Osteoblast (primary cell): ENCODE measurements at regions not wholly inside any gene's neighbourhood (a gene's known extent, or its start where the extent isn't known, plus 50 kb on each side); places are given as distances from the start of the nearest gene placed in this dataset. TPM values are rescaled to one million over a fixed set of nuclear protein-coding genes. Genes with fewer than 3 reads are reported as not detected.

Experiments used
- DNase-seq: peaks from one replicate; pipeline ENCODE4 v3.0.0; 2011; ENCODE audit warnings: low spot score, mixed read lengths; ENCODE audit not compliant: insufficient read length; ENCODE audit errors: missing footprints
- H2AFZ ChIP-seq: 2 replicates; pipeline ENCODE4 v1.6.0; 2011; ENCODE audit warnings: mild to moderate bottlenecking, low read length
- H3K27ac ChIP-seq: 2 replicates; pipeline ENCODE4 v1.5.1; 2011; ENCODE audit warnings: mild to moderate bottlenecking, low read depth, low read length, moderate library complexity
- H3K27me3 ChIP-seq: 2 replicates; pipeline ENCODE4 v1.6.0; 2012; ENCODE audit warnings: mild to moderate bottlenecking, control low read depth, inconsistent platforms, low read length, moderate library complexity; ENCODE audit not compliant: insufficient read depth
- H3K36me3 ChIP-seq: 2 replicates; pipeline ENCODE4 v1.5.1; 2011; ENCODE audit warnings: mild to moderate bottlenecking, low read length, control low read depth, moderate library complexity; ENCODE audit not compliant: insufficient read depth
- H3K4me1 ChIP-seq: 2 replicates; pipeline ENCODE4 v1.5.1; 2011; ENCODE audit warnings: mild to moderate bottlenecking, low read length, control low read depth, moderate library complexity; ENCODE audit not compliant: insufficient read depth
- H3K4me2 ChIP-seq: 2 replicates; pipeline ENCODE4 v1.6.0; 2011; ENCODE audit warnings: mild to moderate bottlenecking, low read length; ENCODE audit not compliant: insufficient read depth
- H3K4me3 ChIP-seq: fragments of 200-600 bp; sonication (generic); 3 replicates; pipeline ENCODE4 v1.5.1; 2012; ENCODE audit warnings: mild to moderate bottlenecking, low read length, inconsistent platforms; ENCODE audit not compliant: insufficient read depth
- H3K79me2 ChIP-seq: 2 replicates; pipeline ENCODE4 v1.6.0; 2012; ENCODE audit warnings: mild to moderate bottlenecking, low read length, control low read depth, inconsistent platforms; ENCODE audit not compliant: insufficient read depth
- H3K9me3 ChIP-seq: 2 replicates; pipeline ENCODE4 v1.5.1; 2011; ENCODE audit warnings: low read depth, low read length, control low read depth
- H4K20me1 ChIP-seq: 2 replicates; pipeline ENCODE4 v1.6.0; 2012; ENCODE audit warnings: mild to moderate bottlenecking, low read length, control low read depth; ENCODE audit not compliant: insufficient read depth
- small RNA-seq: library from RNA; depleted of rRNA; stranded (forward); fragments of <200 nt; gene quantifications from one replicate; pipeline ENCODE3, GENCODE V24; 2012
- TF ChIP-seq, protein P1 (sequence below): IDR thresholded peaks from 2 replicates; pipeline ENCODE4 v1.5.1; 2011; ENCODE audit warnings: mild to moderate bottlenecking, low read depth, low read length, moderate library complexity; ENCODE audit errors: extremely low read depth

DNA sequence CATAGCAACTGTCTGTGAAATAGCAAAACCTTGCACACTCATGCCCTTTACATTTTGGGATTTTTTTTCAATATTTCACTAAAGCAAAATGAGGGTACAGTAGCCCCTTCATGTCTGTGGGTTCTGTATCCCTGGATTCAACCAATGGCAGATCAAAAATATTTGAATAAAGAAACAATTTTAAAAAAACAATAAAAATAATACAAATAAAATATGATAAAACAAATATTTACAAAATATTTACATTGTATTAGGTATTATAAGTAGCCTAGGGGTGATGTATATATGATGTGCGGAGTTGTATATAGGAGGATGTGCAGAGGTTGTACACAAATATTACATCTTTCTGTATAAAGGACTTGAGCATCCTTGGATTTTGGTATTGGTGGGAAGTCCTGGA lies 67.3 kb upstream of the CDH10 start:
- no peaks in the 10 kb centered on the region for H3K27me3 ChIP-seq
- TF ChIP-seq, protein P1, sequence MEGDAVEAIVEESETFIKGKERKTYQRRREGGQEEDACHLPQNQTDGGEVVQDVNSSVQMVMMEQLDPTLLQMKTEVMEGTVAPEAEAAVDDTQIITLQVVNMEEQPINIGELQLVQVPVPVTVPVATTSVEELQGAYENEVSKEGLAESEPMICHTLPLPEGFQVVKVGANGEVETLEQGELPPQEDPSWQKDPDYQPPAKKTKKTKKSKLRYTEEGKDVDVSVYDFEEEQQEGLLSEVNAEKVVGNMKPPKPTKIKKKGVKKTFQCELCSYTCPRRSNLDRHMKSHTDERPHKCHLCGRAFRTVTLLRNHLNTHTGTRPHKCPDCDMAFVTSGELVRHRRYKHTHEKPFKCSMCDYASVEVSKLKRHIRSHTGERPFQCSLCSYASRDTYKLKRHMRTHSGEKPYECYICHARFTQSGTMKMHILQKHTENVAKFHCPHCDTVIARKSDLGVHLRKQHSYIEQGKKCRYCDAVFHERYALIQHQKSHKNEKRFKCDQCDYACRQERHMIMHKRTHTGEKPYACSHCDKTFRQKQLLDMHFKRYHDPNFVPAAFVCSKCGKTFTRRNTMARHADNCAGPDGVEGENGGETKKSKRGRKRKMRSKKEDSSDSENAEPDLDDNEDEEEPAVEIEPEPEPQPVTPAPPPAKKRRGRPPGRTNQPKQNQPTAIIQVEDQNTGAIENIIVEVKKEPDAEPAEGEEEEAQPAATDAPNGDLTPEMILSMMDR: no peak

DNA sequence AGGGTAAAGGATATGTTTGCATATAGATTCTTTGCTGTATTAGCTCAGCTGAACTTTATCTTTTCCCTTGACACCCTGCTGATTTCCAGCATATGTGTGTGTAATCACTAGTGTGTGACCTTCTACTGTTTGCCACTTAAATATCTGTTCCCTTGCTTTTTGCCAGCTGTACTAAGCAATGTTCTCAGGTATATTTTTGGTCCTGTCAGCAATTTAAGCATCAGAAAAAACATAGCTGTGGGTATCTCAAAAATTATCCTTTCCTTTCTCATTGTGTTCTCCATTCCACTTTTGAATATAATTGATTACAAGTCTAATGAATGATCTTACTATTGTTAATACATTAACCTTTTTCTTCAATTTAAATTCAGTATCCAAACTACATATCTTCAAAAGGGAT lies 59.2 kb upstream of the CDH10 start:
- Histone ChIP-seq H3K79me2 (no peaks in the 10 kb centered on the region), H2AFZ (no peak overlapping the region), H3K4me1 (no peaks in the 10 kb centered on the region), H3K36me3 (no peaks in the 10 kb centered on the region), H3K27ac (no peak overlapping the region), H4K20me1 (no peaks in the 10 kb centered on the region), H3K4me3 (no peak overlapping the region), H3K9me3 (no peaks in the 10 kb centered on the region), H3K27me3 (no peaks in the 10 kb centered on the region), H3K4me2 (no peak overlapping the region)
- TF ChIP-seq, protein P1: no peak
- no peak for DNase-seq

More for the DNA sequence above, 67.3 kb upstream of the CDH10 start:
- Histone ChIP-seq H3K9me3 (no peaks in the 10 kb centered on the region), H3K36me3 (no peaks in the 10 kb centered on the region), H2AFZ (no peak overlapping the region), H3K4me1 (no peaks in the 10 kb centered on the region), H3K4me3 (no peak overlapping the region), H3K79me2 (no peaks in the 10 kb centered on the region), H3K27ac (no peak overlapping the region), H3K4me2 (no peak overlapping the region), H4K20me1 (no peaks in the 10 kb centered on the region)
- DNase-seq: no peak

Small RNAs in the stretch of these regions (small RNA-seq; reads per million reads assigned to genes)
- gene AC022140.2 (not detected), gene AC106754.2 (not detected), gene BTG4P1 (not detected), gene RF00019 (not detected), gene RF00070 (not detected), gene RNU6-374P (not detected)
